Activated naive CD4-positive, alpha-beta T cell (primary cell): ENCODE measurements at regions not wholly inside any gene's neighbourhood (a gene's known extent, or its start where the extent isn't known, plus 50 kb on each side); places are given as distances from the start of the nearest gene placed in this dataset.
"Not testable (repeated sequence)": the region's sequence is repeated elsewhere in the genome, so short reads cannot be mapped to it uniquely, and the experiment has no call there.

Source experiments
- DNase-seq, 4 experiments: peaks; one replicate each; lab custom pipeline; 2025; lab: John Stamatoyannopoulos, UW

GRCh38 chr5:29161399-29162291 is 2031.8 kb upstream of the CDH6 start:
- DNase-seq, result no peak

- DNase-seq, result no peak
These were observed 2035.5 kb upstream of the CDH6 start for GRCh38 chr5:29157975-29158374.

GRCh38 chr5:29150840-29151239 is 2042.6 kb upstream of the CDH6 start:
- DNase-seq, result no peak

- no peak for DNase-seq
These were observed 2044.9 kb upstream of the CDH6 start for GRCh38 chr5:29148581-29148980.

GRCh38 chr5:29148073-29148472 is 2045.4 kb upstream of the CDH6 start:
- no peak for DNase-seq

GRCh38 chr5:29143266-29143665 is 2050.2 kb upstream of the CDH6 start:
- DNase-seq, result no peak

GRCh38 chr5:29134418-29134817 is 2059.1 kb upstream of the CDH6 start:
- no peak for DNase-seq

GRCh38 chr5:29131285-29131684 is 2062.2 kb upstream of the CDH6 start:
- no peak for DNase-seq

- no peak for DNase-seq
These were observed 2062.7 kb upstream of the CDH6 start for GRCh38 chr5:29130786-29131185.

- DNase-seq, result not testable (repeated sequence)
These were observed 2065.8 kb upstream of the CDH6 start for GRCh38 chr5:29127524-29128156.

GRCh38 chr5:29126462-29126861 is 2067.0 kb upstream of the CDH6 start:
- not testable (repeated sequence) for DNase-seq

- DNase-seq, result no peak
These were observed 2071.2 kb upstream of the CDH6 start for GRCh38 chr5:29122306-29122705.

- no peak for DNase-seq
These were observed 2076.0 kb upstream of the CDH9 start for GRCh38 chr5:29114331-29114768.

GRCh38 chr5:29113516-29113915 is 2075.1 kb upstream of the CDH9 start:
- no peak for DNase-seq

- DNase-seq, result no peak
These were observed 2061.2 kb upstream of the CDH9 start for GRCh38 chr5:29099585-29099984.

- DNase-seq, result no peak
These were observed 2051.3 kb upstream of the CDH9 start for GRCh38 chr5:29089591-29090130.

GRCh38 chr5:29085142-29085541 is 2046.8 kb upstream of the CDH9 start:
- no peak for DNase-seq

GRCh38 chr5:29079771-29080170 is 2041.4 kb upstream of the CDH9 start:
- DNase-seq, result no peak

GRCh38 chr5:29077451-29077850 is 2039.1 kb upstream of the CDH9 start:
- DNase-seq, result no peak

- DNase-seq, result no peak
These were observed 2030.7 kb upstream of the CDH9 start for GRCh38 chr5:29069104-29069402.

GRCh38 chr5:29061381-29061780 is 2023.0 kb upstream of the CDH9 start:
- DNase-seq, result no peak

- DNase-seq, result no peak
These were observed 2016.3 kb upstream of the CDH9 start for GRCh38 chr5:29054694-29055093.

- DNase-seq, result no peak
These were observed 2015.9 kb upstream of the CDH9 start for GRCh38 chr5:29054282-29054681.
